Fibroblast of the aortic adventitia (primary cell): ENCODE measurements at regions not wholly inside any gene's neighbourhood (a gene's known extent, or its start where the extent isn't known, plus 50 kb on each side); places are given as distances from the start of the nearest gene placed in this dataset.

Experiments
- DNase-seq: peaks from one replicate; pipeline ENCODE4 v3.0.0-alpha.2; 2010; ENCODE audit warnings: low read depth
- H3K4me3 ChIP-seq: 2 replicates; pipeline ENCODE4 v1.5.1; 2011; ENCODE audit warnings: low read depth, mild to moderate bottlenecking, control low read depth, low read length, moderate library complexity
- TF ChIP-seq, protein P1 (sequence below): IDR thresholded peaks from 2 replicates; pipeline ENCODE4 v1.5.1; 2011; ENCODE audit warnings: mild to moderate bottlenecking, low read length, control low read depth, inconsistent platforms; ENCODE audit not compliant: insufficient read depth

DNA sequence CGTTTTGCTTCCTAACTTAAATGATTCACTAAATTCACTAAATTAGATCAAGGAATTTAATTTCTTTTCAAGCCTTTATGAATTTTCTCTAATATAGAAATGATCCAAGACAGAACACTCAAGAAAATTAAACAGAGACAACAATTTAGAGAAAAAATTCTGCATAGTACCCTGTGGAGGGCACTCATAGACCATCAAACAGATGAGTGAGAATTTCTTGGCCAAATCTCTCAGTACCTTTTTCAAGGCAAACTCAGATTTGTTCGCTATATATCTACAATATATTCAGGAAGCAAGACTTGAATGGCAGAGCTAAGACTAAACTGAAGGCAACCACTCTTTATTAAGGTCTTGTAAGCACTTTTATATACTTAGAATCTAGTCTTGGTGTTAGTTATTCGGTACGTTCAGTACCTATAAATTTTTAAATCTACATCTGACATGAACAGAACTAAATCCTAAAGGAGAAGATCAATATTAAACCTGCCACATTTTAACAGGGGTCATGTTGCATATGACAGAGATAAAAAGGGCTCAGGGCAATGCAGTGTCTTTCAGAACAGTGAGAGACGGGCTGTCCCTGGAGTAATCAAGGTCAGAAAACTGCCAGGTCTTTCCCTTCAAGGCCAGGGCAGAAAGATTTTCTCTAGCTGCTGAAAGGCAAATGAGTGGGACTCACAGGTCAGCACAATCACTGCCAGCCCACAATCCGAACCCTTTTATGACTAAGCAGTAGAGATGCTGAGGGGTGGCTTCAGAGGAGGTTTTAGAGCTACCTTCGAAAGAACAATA, 118.8 kb upstream of the TMPRSS15 start:
- no peak overlapping the region for H3K4me3 ChIP-seq
- peak; percentile 8 for DNase-seq
- TF ChIP-seq, protein P1, sequence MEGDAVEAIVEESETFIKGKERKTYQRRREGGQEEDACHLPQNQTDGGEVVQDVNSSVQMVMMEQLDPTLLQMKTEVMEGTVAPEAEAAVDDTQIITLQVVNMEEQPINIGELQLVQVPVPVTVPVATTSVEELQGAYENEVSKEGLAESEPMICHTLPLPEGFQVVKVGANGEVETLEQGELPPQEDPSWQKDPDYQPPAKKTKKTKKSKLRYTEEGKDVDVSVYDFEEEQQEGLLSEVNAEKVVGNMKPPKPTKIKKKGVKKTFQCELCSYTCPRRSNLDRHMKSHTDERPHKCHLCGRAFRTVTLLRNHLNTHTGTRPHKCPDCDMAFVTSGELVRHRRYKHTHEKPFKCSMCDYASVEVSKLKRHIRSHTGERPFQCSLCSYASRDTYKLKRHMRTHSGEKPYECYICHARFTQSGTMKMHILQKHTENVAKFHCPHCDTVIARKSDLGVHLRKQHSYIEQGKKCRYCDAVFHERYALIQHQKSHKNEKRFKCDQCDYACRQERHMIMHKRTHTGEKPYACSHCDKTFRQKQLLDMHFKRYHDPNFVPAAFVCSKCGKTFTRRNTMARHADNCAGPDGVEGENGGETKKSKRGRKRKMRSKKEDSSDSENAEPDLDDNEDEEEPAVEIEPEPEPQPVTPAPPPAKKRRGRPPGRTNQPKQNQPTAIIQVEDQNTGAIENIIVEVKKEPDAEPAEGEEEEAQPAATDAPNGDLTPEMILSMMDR, result no peak

DNA sequence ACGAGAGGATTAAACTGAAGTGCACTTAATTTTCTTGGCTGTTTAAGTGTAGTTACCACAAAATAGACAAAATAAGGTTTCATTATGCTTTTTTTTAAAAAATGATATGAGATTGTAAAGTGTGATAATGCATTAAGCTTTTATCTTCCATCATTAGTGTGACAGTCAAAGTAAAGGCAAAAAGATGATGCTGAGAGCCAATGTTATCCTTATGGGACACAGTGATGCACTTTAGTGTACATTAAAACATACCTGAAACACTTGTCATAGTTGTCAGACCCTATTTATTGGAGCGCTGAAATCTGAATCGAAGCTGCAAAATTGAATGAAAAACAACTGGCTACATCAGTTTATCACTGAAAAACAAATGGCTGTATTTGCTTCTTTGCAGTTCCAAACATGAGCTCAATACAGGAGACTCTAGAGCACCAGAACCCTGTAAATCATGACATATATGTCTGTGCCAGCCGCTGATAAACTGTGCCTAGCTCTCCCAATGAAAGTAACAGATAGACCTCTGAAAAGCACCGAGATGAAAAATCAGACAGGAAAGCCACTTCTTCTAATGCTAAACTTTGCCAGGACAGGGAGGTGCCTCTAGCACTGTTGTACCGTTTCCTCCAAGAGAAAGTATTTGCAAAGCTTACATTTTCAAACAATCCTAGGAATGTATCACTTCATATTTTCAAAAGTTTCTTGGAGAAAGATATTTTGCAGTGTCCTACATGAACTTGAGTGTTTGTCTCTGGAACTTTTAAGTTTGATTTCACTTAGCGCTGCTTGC, 120.7 kb upstream of the TMPRSS15 start:
- DNase-seq, result no peak
- TF ChIP-seq, protein P1, result no peak
- H3K4me3 ChIP-seq, result no peak overlapping the region

GRCh38 chr21:18529254-18529653, 125.7 kb upstream of the TMPRSS15 start:
- TF ChIP-seq, protein P1, result no peak
- DNase-seq, result peak; percentile 71
- no peak overlapping the region for H3K4me3 ChIP-seq

DNA sequence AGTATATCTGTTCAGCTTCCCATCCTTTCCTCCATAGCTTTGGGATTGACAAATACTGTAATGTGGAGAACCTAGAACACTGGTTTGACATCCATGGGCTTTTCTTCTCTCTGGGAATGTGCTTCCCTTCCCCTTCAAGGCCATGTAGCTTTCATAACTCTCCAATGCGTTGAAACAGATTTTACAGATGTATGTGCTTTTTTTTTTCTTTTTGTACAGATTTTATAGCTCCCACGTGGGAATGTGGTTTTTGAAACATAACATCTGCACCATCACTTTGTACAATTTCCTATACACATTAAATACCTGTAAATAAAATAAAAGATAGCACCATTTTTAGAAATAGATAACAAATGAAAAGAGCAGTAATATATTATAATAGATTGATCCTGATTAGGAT, 138.5 kb upstream of the TMPRSS15 start:
- no peak for DNase-seq
- TF ChIP-seq, protein P1, result no peak
- no peak overlapping the region for H3K4me3 ChIP-seq

DNA sequence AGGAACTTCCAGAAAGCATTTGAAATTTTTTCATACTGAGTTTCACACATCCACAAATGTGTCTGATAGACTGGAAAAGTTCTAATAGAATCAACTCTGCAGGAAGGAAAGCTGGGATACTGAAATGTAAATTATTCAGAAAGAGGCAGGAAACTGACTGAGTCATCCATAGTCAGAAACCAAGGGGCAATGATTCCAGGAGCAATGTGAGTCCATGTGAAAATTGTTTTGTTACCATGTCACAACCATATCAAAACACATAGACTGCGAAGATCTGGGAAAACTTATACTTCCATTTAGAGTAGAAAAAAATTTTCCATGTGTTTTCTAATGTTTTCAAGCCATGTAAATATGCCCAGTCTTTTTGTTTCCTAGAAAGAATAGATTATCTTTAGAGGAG, 142.3 kb upstream of the TMPRSS15 start:
- peak; percentile 0 for DNase-seq
- TF ChIP-seq, protein P1, result no peak
- H3K4me3 ChIP-seq, result no peak overlapping the region

GRCh38 chr21:18547347-18547746, 143.8 kb upstream of the TMPRSS15 start:
- no peak for DNase-seq
- TF ChIP-seq, protein P1, result no peak

More at GRCh38 chr21:18547347-18547746, 143.8 kb upstream of the TMPRSS15 start:
- no peak overlapping the region for H3K4me3 ChIP-seq
